HG03571 (cell line): ENCODE measurements at regions not wholly inside any gene's neighbourhood (a gene's known extent, or its start where the extent isn't known, plus 50 kb on each side); places are given as distances from the start of the nearest gene placed in this dataset.
A peak's percentile ranks its signal among the peaks of the same experiment; 100 is the strongest.
"Not testable (repeated sequence)": the region's sequence is repeated elsewhere in the genome, so short reads cannot be mapped to it uniquely, and the experiment has no call there.

ENCODE experiments used
- ATAC-seq: cut with Tn5 transposase; IDR thresholded peaks from one replicate; pipeline ENCODE4 v1.9.1; 2021; ENCODE audit not compliant: unreplicated experiment

DNA sequence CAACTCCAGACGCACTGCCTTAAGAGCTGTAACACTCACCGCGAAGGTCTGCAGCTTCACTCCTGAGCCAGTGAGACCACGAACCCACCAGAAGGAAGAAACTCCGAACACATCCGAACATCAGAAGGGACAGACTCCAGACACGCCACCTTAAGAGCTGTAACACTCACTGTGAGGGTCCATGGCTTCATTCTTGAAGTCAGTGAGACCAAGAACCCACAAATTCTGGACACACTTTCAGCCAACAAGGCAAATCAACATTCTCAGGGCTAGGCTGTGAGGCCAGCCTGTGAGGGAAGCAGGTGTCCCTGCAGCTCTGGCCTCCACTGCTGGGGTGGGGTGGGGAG is 275.3 kb downstream of the ADGRD1 start:
- not testable (repeated sequence) for ATAC-seq

DNA sequence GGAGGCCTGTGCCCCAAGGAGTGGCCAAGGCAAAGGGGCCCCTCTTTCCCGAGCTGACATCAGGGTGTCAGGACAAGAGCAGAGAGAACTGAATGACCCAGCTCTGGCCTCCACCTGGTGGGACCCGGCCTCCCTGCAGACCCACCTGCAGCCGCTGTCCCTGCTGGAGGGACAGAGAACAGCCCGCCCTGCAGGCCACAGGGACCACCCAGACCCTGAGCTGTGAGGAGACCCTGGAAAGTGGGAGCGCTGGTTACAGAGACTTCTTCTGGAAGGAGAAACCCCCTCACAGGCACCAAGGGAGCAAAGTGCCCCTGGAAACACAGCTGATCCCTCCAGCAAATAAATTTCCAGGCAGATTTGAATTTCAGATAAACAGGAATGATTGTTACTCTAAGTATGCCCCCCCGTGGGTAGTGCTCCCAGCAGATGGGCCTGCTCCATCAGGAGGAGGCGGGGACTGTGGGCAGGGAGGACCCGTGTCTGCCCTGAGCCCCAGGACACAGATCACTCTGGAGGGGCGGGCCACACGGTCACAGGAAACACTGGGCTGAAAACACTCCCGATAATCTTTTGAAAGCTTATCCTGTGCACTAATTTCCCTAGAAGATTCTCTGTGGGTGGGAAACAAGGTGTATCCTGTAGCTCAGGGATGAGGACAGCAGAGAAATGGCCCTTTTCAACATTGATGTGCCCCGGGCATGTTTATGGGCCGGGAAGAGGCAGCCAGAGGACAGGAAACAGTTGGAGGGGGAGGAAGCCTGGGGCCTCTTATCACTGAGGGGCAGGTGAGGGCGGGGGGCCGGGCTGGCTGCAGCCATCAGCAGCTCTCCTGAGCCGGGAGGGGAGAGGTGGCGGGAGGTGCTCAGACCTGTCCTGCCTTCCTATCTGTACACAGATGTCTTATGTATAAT is 276.0 kb downstream of the ADGRD1 start:
- no peak for ATAC-seq

DNA sequence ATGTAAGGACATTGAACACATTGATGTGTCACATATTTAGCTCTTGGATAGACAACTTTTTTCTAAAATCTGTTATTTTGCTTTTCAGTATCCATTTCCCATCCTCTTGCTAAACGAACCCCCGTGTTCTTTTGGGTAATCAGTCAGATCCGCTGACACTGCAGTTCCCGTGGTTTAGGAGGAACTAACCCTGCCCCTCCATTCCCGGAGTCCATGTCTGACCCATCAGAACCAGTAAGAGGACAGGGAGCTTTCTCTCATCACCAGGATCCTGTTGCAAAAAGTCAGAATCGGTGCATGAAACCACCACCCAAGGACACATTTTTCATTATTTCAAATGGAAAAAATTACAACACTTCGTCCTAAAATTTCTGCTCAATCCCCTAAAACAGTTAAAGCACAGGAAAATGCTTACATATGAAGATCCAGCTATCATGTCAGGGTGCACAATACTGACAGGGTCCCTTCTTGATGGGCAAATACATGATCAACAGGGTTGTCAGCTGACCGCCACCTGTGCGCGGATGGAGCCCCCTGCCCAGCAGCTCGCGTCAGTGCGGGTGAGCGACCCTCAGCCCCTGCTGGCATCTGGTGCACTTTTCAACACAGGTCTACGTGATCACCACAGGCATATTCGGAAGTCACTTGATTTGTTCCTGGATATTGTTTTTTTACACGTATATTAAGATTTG is 276.8 kb downstream of the ADGRD1 start:
- no peak for ATAC-seq

DNA sequence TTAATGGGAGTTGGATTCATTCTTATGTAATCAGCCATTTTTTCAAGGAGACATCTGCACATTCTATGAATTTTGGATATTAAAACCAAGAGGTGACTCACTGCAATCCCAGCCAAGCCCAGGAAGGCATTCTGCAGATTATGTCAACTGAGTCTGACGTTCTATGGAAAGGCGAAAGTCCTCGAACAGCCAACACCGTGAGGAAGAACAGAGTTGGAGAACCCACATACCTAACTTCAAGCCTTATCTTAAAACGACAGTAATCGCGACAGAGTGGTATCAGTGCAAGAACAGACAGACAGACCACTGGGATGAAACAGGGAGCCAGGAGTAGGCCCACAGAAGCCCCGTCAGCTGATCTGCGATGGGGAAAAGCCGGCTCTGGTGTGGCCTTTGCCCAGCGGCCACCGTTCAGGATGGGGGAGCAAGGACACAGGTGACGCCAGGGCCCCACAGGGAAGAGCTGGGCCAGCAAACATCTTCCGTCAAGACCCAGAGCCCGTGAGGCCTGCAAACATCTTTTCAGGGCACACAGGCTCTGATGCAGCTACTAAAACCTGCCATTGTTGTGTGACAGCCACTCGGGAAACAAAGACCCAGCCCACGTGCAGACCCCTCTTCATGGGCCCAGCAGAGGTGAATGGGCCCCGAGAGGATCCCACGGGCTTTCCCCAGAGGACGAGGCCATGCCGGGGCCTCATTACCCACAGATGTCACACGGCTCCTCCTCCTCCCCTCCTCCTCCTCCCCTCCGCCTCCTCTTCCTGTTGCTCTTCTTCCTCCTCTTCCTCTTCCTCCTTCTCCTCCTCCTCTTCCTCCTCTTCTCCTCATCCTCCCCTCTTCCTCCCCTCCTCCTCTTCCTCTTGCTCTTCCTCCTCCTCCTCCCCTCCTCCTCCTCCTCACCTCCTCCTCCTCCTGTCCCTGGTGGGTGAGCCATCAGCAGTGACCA is 277.6 kb downstream of the ADGRD1 start:
- ATAC-seq, result no peak

DNA sequence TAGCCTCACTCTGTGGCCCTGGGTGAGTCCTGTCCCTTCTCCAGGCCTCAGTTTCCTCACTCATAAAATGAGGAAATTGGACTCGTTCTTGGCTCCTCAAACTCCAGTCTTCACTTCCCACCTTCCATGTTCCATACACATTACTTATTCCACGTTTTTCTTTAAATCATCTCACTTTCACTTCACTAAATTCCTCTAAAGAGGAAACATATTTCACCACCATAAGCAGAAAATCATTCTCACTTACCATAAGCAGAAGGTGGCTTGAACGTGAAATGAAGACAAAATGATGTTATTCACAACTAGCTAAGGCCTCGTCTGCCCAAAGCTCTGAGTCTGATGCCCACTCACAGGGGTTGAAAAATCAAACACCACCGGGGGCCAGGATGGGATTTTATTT is 278.3 kb downstream of the ADGRD1 start:
- ATAC-seq, result no peak

DNA sequence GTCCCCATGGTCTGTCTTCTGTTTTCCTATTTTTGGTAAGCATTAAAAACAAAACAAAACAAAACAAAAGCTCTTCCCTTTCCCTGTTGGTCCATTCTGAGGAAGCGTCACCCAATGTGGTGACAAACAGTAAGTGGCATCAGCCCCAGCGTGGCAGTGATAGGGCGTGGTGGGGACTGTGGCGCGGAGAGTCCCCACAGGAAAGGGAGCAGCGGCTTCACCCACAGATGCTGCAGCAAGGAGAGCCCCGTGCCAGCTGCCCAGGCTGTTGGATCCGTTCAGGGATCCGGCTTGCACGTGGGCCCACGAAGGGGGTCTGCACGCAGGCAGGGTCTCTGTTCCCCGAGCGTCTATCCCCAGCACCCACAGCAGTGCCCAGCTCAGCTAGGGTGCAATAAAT is 279.2 kb downstream of the ADGRD1 start:
- ATAC-seq, result not testable (repeated sequence)

DNA sequence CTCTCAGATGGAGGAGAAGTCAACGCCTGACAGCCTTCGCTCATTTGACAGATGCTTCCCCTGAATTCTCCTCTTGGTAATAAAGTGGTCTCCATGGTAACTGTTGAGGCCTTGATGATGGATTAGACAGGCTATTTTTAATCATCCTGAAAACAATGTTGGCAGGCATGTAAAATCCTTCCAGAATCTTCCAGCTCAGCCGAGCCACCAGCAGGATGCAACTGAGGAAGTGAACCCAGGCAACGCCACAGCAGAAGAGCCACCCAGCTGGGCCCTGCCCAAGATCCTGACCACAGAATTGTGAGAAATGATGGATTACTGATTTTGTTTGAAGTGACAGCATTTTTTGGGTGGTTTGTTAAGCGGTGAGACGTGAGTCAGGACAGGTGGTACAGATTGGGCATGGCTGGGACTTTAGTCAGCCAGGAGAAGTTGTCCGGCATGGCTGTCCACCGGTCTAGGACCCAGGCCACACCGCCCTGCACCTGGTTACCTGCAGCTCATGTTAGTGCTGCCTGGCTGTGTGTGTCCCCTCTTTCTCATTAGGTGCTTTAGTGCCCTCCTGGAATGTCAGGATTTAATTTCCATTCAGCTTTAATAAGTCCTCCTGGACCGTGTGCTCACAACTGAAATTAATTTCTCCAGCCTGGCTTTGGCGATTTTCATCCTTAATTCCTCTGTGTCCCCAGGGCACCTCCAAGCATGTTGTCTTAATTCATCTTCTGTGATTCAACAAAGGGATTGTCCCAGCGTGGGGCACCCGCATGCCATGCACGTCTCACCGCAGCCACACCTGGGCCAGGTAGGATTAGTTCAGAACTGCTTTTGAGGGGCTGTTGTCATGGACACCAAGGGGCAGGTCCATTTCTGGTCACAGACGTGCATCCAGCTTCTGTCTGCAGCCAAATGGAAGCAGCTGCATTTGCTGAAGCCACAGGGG is 280.4 kb downstream of the ADGRD1 start:
- ATAC-seq, result not testable (repeated sequence)

DNA sequence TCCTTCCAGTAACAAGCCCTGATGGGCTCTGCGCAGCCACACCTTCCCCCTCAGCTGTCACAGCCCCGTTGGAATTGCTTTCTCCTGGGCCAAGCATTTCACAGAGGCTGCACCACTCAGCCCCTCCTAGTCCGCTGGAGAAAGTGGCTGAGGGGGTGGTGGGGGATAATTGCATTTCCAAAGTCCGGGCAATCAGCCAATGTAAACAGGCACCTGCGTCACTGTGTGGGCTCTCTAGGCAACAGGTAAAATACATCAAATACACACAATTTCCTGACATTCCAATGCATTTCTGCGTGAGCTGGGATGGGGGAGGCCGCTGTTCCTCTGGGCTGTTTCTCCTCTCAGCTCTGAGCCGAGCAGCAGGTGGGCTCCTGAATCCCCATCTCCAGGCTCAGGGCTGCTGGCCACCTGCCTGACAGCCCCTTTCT is 281.1 kb downstream of the ADGRD1 start:
- not testable (repeated sequence) for ATAC-seq

DNA sequence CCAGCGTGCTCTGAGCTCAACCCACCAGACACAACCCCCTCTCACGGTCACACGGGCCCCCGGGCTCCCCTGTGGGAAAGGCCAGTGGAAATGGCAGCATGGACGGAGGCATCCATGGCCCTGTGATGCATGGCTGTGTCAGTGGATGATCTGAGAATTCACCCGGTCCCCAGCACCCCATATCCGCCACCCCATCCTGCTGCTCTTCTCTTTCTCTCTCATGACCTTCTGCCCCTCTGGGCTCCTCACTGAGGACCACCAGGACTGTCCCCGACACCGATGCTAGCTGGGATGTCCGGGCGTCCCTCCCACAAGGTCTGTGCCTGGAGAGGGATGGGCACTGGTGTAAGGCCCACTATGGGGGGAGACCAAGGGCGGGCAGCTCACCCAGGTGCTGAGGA is 282.2 kb downstream of the ADGRD1 start:
- no peak for ATAC-seq

DNA sequence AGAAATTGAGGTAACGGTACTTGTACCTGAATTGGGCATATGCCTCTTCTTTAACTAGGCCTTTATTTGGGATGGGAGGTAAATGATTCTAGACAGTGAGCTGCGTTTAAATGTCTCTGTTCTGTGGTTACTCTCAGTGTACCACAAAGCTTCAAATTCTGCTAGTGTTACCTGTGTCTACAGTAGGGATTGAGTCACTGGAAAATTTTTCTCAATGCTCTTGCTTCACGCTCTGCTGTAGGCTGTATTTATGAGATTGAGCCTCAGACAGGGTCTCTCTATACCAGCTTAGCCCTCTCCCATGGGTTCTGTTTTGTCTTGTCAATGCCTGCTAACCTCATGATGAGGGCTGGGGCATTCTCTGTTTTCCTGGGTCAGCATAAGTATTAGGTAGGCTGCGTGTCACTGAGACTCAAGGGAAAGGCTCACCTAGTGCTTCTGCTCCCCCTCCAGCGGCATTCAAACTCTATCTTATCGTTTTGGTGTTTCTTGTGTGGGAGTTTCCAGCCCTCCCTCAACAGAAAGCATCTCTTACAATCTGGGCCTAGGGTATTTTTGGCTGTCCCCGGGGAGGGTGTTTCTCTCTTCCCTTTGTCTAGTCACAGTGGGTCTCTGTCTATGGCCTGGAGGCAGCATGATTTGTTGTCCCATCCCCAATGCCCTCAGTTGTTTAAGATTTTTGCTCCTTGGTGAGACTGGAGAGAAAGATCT is 285.8 kb downstream of the ADGRD1 start:
- peak; percentile 61 for ATAC-seq

DNA sequence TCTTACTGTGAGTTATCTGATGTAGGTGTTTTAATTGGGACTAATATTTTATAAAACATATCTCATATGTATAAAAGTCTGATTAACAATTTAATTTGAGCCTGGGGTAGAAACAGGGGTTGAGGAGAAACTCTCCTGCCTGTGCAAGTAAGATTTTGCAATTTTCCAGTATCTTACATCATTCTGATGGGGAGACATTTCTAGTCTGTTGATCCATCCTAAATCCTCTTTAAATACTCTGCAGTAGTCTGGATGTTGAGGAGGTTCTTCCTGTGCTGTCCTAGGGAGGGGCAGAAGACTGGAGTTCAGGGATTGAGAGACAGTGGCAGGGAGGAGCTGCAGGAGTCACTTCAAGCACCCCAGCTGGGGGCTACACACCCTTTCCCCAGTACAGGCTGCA is 287.8 kb downstream of the ADGRD1 start:
- no peak for ATAC-seq

DNA sequence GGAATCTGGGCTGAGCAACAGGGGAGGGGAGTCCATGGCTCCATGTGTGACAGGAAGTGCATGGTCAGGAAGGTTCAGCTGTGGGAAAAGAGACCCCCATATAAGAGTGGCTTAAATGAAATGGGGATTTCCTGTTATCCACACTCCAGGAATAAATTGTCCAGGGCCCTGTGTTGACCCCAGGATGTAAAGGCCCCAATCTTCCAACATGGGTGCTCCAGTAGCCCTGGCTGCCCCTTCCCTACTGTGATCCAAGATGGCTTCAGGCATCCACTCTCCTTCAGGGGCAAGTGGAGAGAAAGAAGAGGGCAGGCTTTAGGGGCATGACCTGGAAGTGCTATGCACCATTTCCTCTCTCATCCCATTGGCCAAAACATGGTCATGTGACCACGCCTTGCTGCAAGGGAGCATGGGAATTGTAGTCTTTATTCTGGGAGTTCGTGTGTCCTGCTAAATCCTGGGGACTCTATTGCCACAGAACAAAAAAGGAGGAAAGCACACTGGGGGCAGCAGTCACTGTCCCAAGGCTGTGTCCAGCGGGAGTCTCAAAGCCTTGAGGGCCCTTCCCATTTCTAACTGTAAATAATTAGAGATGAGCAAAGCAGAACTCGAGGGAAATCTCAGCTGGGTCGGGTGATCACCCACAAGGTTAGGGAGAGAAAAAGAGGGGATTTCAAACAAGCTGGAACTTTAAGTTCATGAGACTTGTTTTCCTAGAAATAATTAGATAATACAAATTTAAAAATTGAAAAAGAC is 289.2 kb downstream of the ADGRD1 start:
- ATAC-seq, result no peak

DNA sequence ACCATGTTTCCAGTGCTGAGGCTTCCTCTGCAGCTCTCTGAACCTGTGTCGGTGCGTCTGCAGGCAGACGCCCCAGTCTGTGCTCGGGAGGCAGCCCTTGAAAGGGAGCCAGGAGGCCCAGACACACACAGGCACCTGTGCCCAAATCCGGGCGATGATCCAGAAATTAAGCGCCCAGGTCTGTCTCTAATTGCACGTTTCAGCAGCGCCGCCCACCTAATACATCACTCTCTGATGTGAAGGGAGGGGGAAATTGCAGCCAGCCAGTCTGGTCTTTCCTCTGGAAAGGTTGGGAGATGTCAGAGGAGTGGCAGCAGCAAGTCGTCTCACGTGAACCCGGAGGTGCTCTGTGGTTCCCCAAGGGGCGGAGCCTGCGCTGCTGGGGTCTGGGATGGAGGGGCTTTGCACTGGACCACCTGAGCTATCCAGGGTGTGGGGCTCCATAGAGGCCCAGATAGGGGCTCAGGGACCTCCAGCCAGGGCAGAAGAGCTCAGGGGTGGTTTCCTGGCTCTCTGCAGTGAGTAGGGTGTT is 290.5 kb downstream of the ADGRD1 start:
- ATAC-seq, result not testable (repeated sequence)

DNA sequence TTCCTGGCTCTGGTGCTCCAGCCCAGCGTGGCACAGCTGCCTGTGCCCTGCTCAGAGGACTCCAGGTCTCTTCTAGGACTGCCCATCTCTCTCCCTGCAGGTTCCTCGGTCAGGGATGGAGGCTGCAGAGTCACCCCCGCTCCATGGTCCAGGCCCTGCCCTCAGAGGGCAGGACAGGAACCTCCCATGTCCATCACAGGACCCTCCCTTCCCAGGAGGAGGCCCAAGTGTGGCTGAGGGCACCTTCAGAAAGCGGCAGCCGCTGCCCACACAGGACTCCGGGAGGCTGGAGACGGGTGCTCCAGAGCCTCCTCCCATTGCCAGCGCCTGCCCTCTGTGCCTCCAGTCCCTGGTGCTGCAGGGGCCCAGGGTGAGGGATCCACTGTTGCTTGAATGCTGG is 291.5 kb downstream of the ADGRD1 start:
- not testable (repeated sequence) for ATAC-seq

DNA sequence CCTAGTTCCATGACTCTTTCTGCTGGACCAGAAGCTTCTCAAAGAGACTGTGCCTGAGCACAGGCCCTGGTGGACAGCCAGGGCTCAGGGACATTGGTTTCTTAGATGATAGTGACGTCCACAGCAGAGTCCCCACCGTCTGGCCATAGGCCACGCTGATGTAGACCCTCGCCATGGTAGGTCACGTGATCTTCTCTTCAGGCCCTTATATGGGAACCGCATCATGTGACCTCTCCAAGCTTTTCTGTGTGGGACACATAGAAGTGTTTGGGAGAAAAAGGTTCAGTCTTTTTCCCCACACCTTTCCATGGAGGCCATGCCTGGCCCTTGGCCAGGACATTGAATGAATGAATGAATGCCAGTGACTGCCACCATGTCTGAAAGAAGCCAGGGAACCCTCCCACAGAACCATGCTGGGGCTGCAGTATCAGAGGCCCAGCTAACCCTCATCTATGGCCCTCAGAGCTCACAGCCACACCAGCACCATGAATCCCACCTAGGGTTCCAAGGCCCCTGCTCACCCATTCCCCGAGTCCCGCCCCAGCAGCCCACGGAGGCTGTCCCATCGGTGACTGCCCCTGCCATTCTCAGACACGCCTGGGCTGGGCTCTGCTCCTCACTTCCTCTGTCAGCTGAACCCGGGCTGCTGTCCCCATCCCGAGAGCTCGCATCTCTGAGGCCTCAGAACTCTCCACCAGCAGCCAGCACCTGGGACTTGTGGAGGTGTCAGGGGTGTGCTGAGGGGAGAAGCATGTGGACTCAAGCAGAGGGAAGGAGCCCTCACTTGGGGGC is 292.1 kb downstream of the ADGRD1 start:
- no peak for ATAC-seq

DNA sequence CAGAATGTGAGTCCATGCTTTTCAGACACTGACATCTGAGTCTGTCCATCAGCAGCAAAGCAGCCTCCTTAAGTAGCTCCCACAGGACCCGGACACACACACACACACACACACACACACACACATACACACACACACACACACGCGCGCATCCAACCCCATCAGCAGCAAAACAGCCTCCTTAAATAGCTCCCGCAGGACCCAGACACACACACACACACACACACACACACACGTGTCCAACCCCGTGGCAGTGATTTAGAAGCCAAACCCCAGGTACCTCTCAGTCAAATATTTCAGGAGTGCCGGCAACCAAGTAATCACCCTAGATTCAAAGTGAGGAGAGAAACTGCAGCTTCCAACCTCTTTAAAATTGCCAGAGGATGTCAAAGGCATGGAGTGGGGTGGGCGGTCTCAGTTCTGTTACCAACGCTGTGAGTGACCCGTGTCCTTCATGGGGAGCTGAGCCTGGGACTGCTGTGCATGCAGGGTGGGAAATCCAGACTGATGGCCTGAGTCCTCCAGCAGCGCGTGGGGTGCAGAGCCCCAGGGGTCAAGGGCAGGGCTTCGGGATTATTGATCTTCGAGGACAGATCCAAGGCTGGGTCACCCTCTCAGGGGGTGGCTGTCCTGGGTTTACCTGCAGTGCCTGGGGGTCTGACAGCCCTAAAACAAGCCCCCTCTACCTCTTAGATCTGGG is 293.5 kb downstream of the ADGRD1 start:
- ATAC-seq, result not testable (repeated sequence)

DNA sequence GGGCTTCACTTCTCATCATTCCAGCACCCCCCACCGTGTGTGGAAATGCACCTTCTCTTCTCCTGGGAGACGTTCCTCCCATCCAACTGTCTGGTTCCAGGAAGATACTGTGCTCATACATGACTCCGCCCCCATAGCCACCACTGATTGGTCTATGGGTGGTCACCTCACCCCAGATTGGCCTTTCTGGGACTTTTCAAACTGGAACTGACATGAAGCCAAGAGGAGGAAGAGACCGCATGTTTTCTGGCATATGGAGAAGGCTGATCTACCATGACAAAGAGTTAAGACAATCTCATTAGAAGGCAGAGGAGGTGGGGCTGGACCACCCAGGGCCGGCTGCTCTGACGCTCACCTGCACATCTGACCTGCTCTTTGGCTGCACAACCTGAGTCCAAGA is 294.2 kb downstream of the ADGRD1 start:
- not testable (repeated sequence) for ATAC-seq
